ENCODE measurements at regions not wholly inside any gene's neighbourhood (a gene's known extent, or its start where the extent isn't known, plus 50 kb on each side); places are given as distances from the start of the nearest gene placed in this dataset.

- CTCF ChIA-PET: no interaction called here
- TF ChIP-seq ZNF384 (IDR thresholded peaks at IDR 0.05) (no peak), TARDBP (IDR thresholded peaks at IDR 0.05) (no peak), SUZ12 (IDR thresholded peaks at IDR 0.05) (no peak), HDGF (IDR thresholded peaks at IDR 0.05; ENCODE audit: borderline replicate concordance) (no peak), NFRKB (IDR thresholded peaks at IDR 0.05) (no peak), FOXK2 (IDR thresholded peaks at IDR 0.05) (no peak), BHLHE40 (IDR thresholded peaks at IDR 0.05; ENCODE audit: borderline replicate concordance) (no peak), FOXA1 (IDR thresholded peaks at IDR 0.05) (no peak), SP1 (IDR thresholded peaks at IDR 0.05) (no peak)
- no peak for DNase-seq (ENCODE audit: extremely low spot score)
- POLR2A ChIA-PET: no interaction called here
These were observed 140.0 kb upstream of the GPC1 start for GRCh38 chr2:240295256-240296103.

GRCh38 chr2:240296104-240296406 lies 139.4 kb upstream of the GPC1 start:
- ChIA-PET CTCF (no interaction called here), POLR2A (no interaction called here)
- DNase-seq (ENCODE audit: extremely low spot score): no peak
- TF ChIP-seq FOXA1 (IDR thresholded peaks at IDR 0.05): no peak
- TF ChIP-seq CTBP1 (IDR thresholded peaks at IDR 0.05; ENCODE audit: borderline replicate concordance): no peak
- TF ChIP-seq FOXK2 (IDR thresholded peaks at IDR 0.05): no peak
- no peak for TF ChIP-seq HDGF (IDR thresholded peaks at IDR 0.05; ENCODE audit: borderline replicate concordance)
- no peak for TF ChIP-seq TARDBP (IDR thresholded peaks at IDR 0.05)
- TF ChIP-seq BHLHE40 (IDR thresholded peaks at IDR 0.05; ENCODE audit: borderline replicate concordance): no peak
- TF ChIP-seq ARNT (IDR thresholded peaks at IDR 0.05): no peak
- no peak for TF ChIP-seq PKNOX1 (IDR thresholded peaks at IDR 0.05)
- TF ChIP-seq LEF1 (IDR thresholded peaks at IDR 0.05; ENCODE audit: borderline replicate concordance): no peak
- no peak for TF ChIP-seq ZNF384 (IDR thresholded peaks at IDR 0.05)
- TF ChIP-seq FOXM1 (IDR thresholded peaks at IDR 0.05; ENCODE audit: borderline replicate concordance): no peak
- no peak for TF ChIP-seq ELF4 (IDR thresholded peaks at IDR 0.05)
- TF ChIP-seq SP1 (IDR thresholded peaks at IDR 0.05): no peak

- TF ChIP-seq NFRKB (IDR thresholded peaks at IDR 0.05) (no peak), FOXM1 (IDR thresholded peaks at IDR 0.05; ENCODE audit: borderline replicate concordance) (no peak), ARNT (IDR thresholded peaks at IDR 0.05) (no peak), ZNF384 (IDR thresholded peaks at IDR 0.05) (no peak), HDGF (IDR thresholded peaks at IDR 0.05; ENCODE audit: borderline replicate concordance) (no peak), LEF1 (IDR thresholded peaks at IDR 0.05; ENCODE audit: borderline replicate concordance) (no peak), SP1 (IDR thresholded peaks at IDR 0.05) (no peak), L3MBTL2 (conservative IDR thresholded peaks at IDR 0.05) (no peak), CTBP1 (IDR thresholded peaks at IDR 0.05; ENCODE audit: borderline replicate concordance) (no peak), TARDBP (IDR thresholded peaks at IDR 0.05) (no peak), FOXA1 (IDR thresholded peaks at IDR 0.05) (no peak), ELF4 (IDR thresholded peaks at IDR 0.05) (no peak), PKNOX1 (IDR thresholded peaks at IDR 0.05) (no peak)
- no peak for DNase-seq (ENCODE audit: extremely low spot score)
- ChIA-PET CTCF (no interaction called here), POLR2A (no interaction called here)
These were observed 138.8 kb upstream of the GPC1 start for GRCh38 chr2:240296476-240297255.

GRCh38 chr2:240297256-240298116 lies 138.0 kb upstream of the GPC1 start:
- DNase-seq (ENCODE audit: extremely low spot score): no peak
- ChIA-PET CTCF (no interaction called here), POLR2A (no interaction called here)
- TF ChIP-seq ELF4 (IDR thresholded peaks at IDR 0.05) (no peak), ZNF384 (IDR thresholded peaks at IDR 0.05) (no peak), ARNT (IDR thresholded peaks at IDR 0.05) (no peak), L3MBTL2 (conservative IDR thresholded peaks at IDR 0.05) (no peak), FOXK2 (IDR thresholded peaks at IDR 0.05) (no peak), PKNOX1 (IDR thresholded peaks at IDR 0.05) (no peak)

- POLR2A ChIA-PET: no interaction called here
- CTCF ChIA-PET: no interaction called here
- TF ChIP-seq L3MBTL2 (conservative IDR thresholded peaks at IDR 0.05) (no peak), FOXA1 (IDR thresholded peaks at IDR 0.05) (no peak), LEF1 (IDR thresholded peaks at IDR 0.05; ENCODE audit: borderline replicate concordance) (no peak), SP1 (IDR thresholded peaks at IDR 0.05) (no peak), ZNF384 (IDR thresholded peaks at IDR 0.05) (no peak), BHLHE40 (IDR thresholded peaks at IDR 0.05; ENCODE audit: borderline replicate concordance) (no peak), SUZ12 (IDR thresholded peaks at IDR 0.05) (no peak), FOXK2 (IDR thresholded peaks at IDR 0.05) (no peak), CTBP1 (IDR thresholded peaks at IDR 0.05; ENCODE audit: borderline replicate concordance) (no peak), TARDBP (IDR thresholded peaks at IDR 0.05) (no peak), ELF4 (IDR thresholded peaks at IDR 0.05) (no peak), ARNT (IDR thresholded peaks at IDR 0.05) (no peak), NFRKB (IDR thresholded peaks at IDR 0.05) (no peak), FOXM1 (IDR thresholded peaks at IDR 0.05; ENCODE audit: borderline replicate concordance) (no peak)
- no peak for DNase-seq (ENCODE audit: extremely low spot score)
These were observed 137.2 kb upstream of the GPC1 start for GRCh38 chr2:240298117-240298790.
